H1 (cell line): ENCODE measurements at regions not wholly inside any gene's neighbourhood (a gene's known extent, or its start where the extent isn't known, plus 50 kb on each side); places are given as distances from the start of the nearest gene placed in this dataset.
"Not testable (repeated sequence)": the region's sequence is repeated elsewhere in the genome, so short reads cannot be mapped to it uniquely, and the experiment has no call there.

ENCODE experiments used
- CTCF ChIA-PET: fragments of 300-600 bp; sonication (Branson Sonifier 250); formaldehyde crosslinking; loops from one replicate; lab custom pipeline; 2021; ENCODE audit not compliant: partially characterized antibody; lab: Charles Lee
- POLR2A ChIA-PET: fragments of 300-600 bp; sonication (Branson Sonifier 250); formaldehyde crosslinking; loops from one replicate; lab custom pipeline; 2021; ENCODE audit warnings: inconsistent platforms; ENCODE audit not compliant: partially characterized antibody; lab: Charles Lee
- DNase-seq, 2 experiments: peaks; one replicate each; pipeline versions ENCODE4 v3.0.0 to v3.0.0-alpha.2; 2010 to 2022; ENCODE audit warnings: low spot score in 2 of 2, low read depth in 1 of 2, mixed read lengths in 1 of 2
- FAIRE-seq: peaks from 2 replicates; lab custom pipeline; 2011; peaks lifted over from hg19 to GRCh38; lab: Jason Lieb, UNC
- H2AFZ ChIP-seq: 2 replicates; pipeline ENCODE4 v1.8.1; 2012; ENCODE audit warnings: low read length, inconsistent platforms
- H2AK5ac ChIP-seq: 2 replicates; pipeline ENCODE4 v1.6.1; 2013; ENCODE audit warnings: low read depth, low read length
- H2BK120ac ChIP-seq: replicated peaks from 2 replicates; pipeline ENCODE3; 2013; ENCODE audit warnings: low read depth, low read length, inconsistent platforms
- H2BK12ac ChIP-seq: 2 replicates; pipeline ENCODE4 v1.6.1; 2013; ENCODE audit warnings: low read depth, low read length
- H2BK15ac ChIP-seq: 2 replicates; pipeline ENCODE4 v1.6.1; 2013; ENCODE audit warnings: low read length
- H2BK20ac ChIP-seq: 2 replicates; pipeline ENCODE4 v1.6.1; 2013; ENCODE audit warnings: low read length
- H2BK5ac ChIP-seq: 2 replicates; pipeline ENCODE4 v1.6.1; 2013; ENCODE audit warnings: low read depth, low read length
- H3K14ac ChIP-seq: 2 replicates; pipeline ENCODE4 v1.6.1; 2013; ENCODE audit warnings: inconsistent platforms; ENCODE audit not compliant: insufficient read length
- H3K18ac ChIP-seq: 2 replicates; pipeline ENCODE4 v1.6.1; 2013; ENCODE audit warnings: low read length; ENCODE audit errors: extremely low read depth
- H3K23ac ChIP-seq: 2 replicates; pipeline ENCODE4 v1.6.1; 2013; ENCODE audit warnings: inconsistent platforms; ENCODE audit not compliant: insufficient read length
- H3K23me2 ChIP-seq: 2 replicates; pipeline ENCODE4 v1.6.1; 2013; ENCODE audit warnings: low read depth, low read length
- H3K27ac ChIP-seq: 2 replicates; pipeline ENCODE4 v1.6.1; 2011; ENCODE audit warnings: low read depth, low read length, inconsistent platforms
- H3K27me3 ChIP-seq, 4 experiments: replicated peaks in 1 of 4; 1 replicate in 1 of 4; 2 replicates in 3 of 4; pipeline versions ENCODE4 v1.6.1 to v1.8.1; 2011 to 2013; ENCODE audit warnings: low read length in 3 of 4, mild to moderate bottlenecking in 3 of 4, inconsistent platforms in 2 of 4, mixed read lengths in 2 of 4, moderate library complexity in 1 of 4; ENCODE audit not compliant: control insufficient read depth in 3 of 4, insufficient read depth in 3 of 4; ENCODE audit errors: extremely low read depth in 1 of 4
- H3K36me3 ChIP-seq, 4 experiments: 2 replicates each; pipeline versions ENCODE4 v1.6.1 to v1.8.1; 2011 to 2013; ENCODE audit warnings: mild to moderate bottlenecking in 4 of 4, low read length in 3 of 4, moderate library complexity in 2 of 4, control low read depth in 1 of 4, inconsistent platforms in 1 of 4; ENCODE audit not compliant: insufficient read depth in 4 of 4, control insufficient read depth in 2 of 4
- H3K4ac ChIP-seq: replicated peaks from 2 replicates; pipeline ENCODE3; 2013; ENCODE audit warnings: low read length, low read depth, mixed read lengths, inconsistent platforms; ENCODE audit not compliant: insufficient read length
- H3K4me1 ChIP-seq, 4 experiments: replicated peaks in 1 of 4; 1 replicate in 1 of 4; 2 replicates in 3 of 4; pipeline versions ENCODE4 v1.6.1 to v1.8.1; 2011 to 2013; ENCODE audit warnings: low read length in 3 of 4, inconsistent platforms in 2 of 4, mixed read lengths in 1 of 4; ENCODE audit not compliant: insufficient read depth in 4 of 4, control insufficient read depth in 3 of 4
- H3K4me2 ChIP-seq, 2 experiments: 2 replicates each; pipeline versions ENCODE4 v1.6.1 to v1.8.1; 2011 to 2013; ENCODE audit warnings: low read depth in 2 of 2, low read length in 2 of 2, control low read depth in 1 of 2, inconsistent platforms in 1 of 2, mild to moderate bottlenecking in 1 of 2; ENCODE audit not compliant: insufficient read depth in 1 of 2
- H3K4me3 ChIP-seq, 4 experiments: fragments of 200-600, 300-600 bp in 1 of 4; sonication (generic), shearing (Covaris generic), sonication (Bioruptor Twin) in 1 of 4; 2 replicates each; pipeline versions ENCODE4 v1.5.1 to v1.8.1; 2011 to 2016; ENCODE audit warnings: low read length in 4 of 4, low read depth in 3 of 4, control low read depth in 2 of 4, inconsistent platforms in 2 of 4, mild to moderate bottlenecking in 2 of 4, mixed read lengths in 1 of 4, moderate library complexity in 1 of 4; ENCODE audit not compliant: insufficient read depth in 2 of 4; ENCODE audit errors: extremely low read depth in 1 of 4
- H3K56ac ChIP-seq: replicated peaks from 2 replicates; pipeline ENCODE3; 2013; ENCODE audit warnings: low read depth, mild to moderate bottlenecking, mixed read lengths, low read length, inconsistent platforms; ENCODE audit not compliant: insufficient read length
- H3K79me1 ChIP-seq: 2 replicates; pipeline ENCODE4 v1.6.1; 2013; ENCODE audit warnings: low read depth, low read length, control low read depth
- H3K79me2 ChIP-seq, 2 experiments: 2 replicates each; pipeline versions ENCODE4 v1.6.1 to v1.8.1; 2012 to 2013; ENCODE audit warnings: low read length in 2 of 2, mild to moderate bottlenecking in 2 of 2, inconsistent platforms in 1 of 2; ENCODE audit not compliant: insufficient read depth in 2 of 2, control insufficient read depth in 1 of 2
- H3K9ac ChIP-seq, 4 experiments: replicated peaks in 1 of 4; 1 replicate in 1 of 4; 2 replicates in 3 of 4; pipeline versions ENCODE4 v1.6.1 to v1.8.1; 2011 to 2013; ENCODE audit warnings: low read depth in 3 of 4, low read length in 3 of 4, control low read depth in 2 of 4, mild to moderate bottlenecking in 2 of 4, moderate library complexity in 2 of 4, inconsistent platforms in 1 of 4; ENCODE audit errors: extremely low read depth in 1 of 4
- H3K9me3 ChIP-seq, 2 experiments: 2 replicates each; pipeline versions ENCODE4 v1.6.1 to v1.8.1; 2012 to 2013; ENCODE audit warnings: mild to moderate bottlenecking in 2 of 2, moderate library complexity in 2 of 2, control low read depth in 1 of 2, inconsistent platforms in 1 of 2, low read depth in 1 of 2, low read length in 1 of 2, mixed read lengths in 1 of 2; ENCODE audit not compliant: insufficient read depth in 2 of 2
- H4K20me1 ChIP-seq, 2 experiments: replicated peaks in 1 of 2; 2 replicates each; pipeline versions ENCODE3 to v1.8.1; 2011 to 2013; ENCODE audit warnings: inconsistent platforms in 2 of 2, low read length in 2 of 2, mild to moderate bottlenecking in 1 of 2; ENCODE audit not compliant: insufficient read depth in 2 of 2, control insufficient read depth in 1 of 2
- H4K5ac ChIP-seq: 2 replicates; pipeline ENCODE4 v1.6.1; 2013; ENCODE audit warnings: low read length, low read depth, mixed read lengths, inconsistent platforms; ENCODE audit not compliant: insufficient read length
- H4K8ac ChIP-seq: 2 replicates; pipeline ENCODE4 v1.8.0; 2013; ENCODE audit warnings: mild to moderate bottlenecking, moderate library complexity, low read length, inconsistent platforms; ENCODE audit not compliant: insufficient read depth; ENCODE audit errors: extremely low read depth
- H4K91ac ChIP-seq: replicated peaks from 2 replicates; pipeline ENCODE3; 2013; ENCODE audit warnings: low read length, mixed read lengths, inconsistent platforms; ENCODE audit not compliant: insufficient read length
- WGBS, 2 experiments: shearing (Covaris generic) in 1 of 2; methylation state at CpG; one replicate each; pipeline versions ENCODE4 v1.1.6 to v1.1.7; 2013 to 2015; ENCODE audit warnings: low lambda C conversion rate in 2 of 2, mixed read lengths in 2 of 2, inconsistent platforms in 1 of 2, low coverage in 1 of 2, missing lambda C conversion rate in 1 of 2; ENCODE audit not compliant: insufficient replicate concordance in 2 of 2, insufficient coverage in 1 of 2, insufficient read length in 1 of 2; ENCODE audit errors: extremely low coverage in 1 of 2, missing lambda C conversion rate in 1 of 2; 5-methylcytosine and 5-hydroxymethylcytosine counted together

DNA sequence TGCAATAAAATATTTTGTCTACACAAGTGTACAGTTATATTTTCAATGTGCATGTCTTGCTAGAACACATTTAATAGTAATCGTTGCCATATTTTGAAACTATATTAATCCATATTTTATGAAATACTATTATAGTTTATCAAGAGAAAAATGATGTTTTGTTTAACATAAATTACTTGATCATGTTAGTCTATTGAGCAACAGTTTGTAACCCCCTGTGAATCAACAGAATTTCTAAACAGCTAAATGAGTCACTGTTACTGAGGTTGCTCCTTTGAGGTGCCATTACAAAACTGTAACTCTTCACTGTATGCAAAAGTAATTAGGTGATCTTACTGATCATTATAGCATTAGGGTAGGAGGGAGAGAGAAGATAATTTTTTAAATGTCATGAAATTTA is 791.0 kb downstream of the PCDH11X start:
- H2AK5ac ChIP-seq, H2BK20ac ChIP-seq, H3K79me2 ChIP-seq, H3K56ac ChIP-seq, H4K8ac ChIP-seq, H4K5ac ChIP-seq, H3K4me2 ChIP-seq, FAIRE-seq, H3K4me1 ChIP-seq, H3K36me3 ChIP-seq, H3K23me2 ChIP-seq, CTCF ChIA-PET, DNase-seq, H2BK15ac ChIP-seq, H3K27ac ChIP-seq, H3K4me3 ChIP-seq, H3K27me3 ChIP-seq, H3K4ac ChIP-seq, H3K23ac ChIP-seq, H3K9me3 ChIP-seq, POLR2A ChIA-PET, H3K14ac ChIP-seq, H2BK120ac ChIP-seq, H3K9ac ChIP-seq, H2BK12ac ChIP-seq, H2BK5ac ChIP-seq, H2AFZ ChIP-seq, H3K18ac ChIP-seq, H4K20me1 ChIP-seq, H4K91ac ChIP-seq, H3K79me1 ChIP-seq: not testable (repeated sequence)
- 90% methylated on average over 1 of the region's 1 CpG; no CpG with 5 or more reads in 1 of the 2 experiments for WGBS, 2 experiments

DNA sequence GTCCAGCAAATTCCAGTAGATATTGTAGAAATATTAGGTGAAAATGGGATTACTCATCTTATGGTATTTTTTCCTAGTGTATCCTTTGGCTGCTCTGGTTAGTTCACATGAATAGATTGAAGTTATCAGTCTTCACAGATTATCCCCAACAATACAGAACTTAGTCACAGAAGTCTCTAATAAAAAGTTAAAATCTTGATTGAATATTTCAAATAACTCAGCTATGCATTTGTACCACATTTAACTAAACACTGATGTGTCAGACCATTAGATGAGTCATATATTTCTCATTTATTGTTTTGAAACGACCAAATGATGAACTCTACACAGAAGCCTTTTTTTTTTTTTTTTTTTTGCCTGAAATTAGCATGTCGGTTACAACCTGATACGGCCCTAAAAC is 807.5 kb downstream of the PCDH11X start:
- H2AFZ ChIP-seq, CTCF ChIA-PET, H2AK5ac ChIP-seq, H4K91ac ChIP-seq, H3K18ac ChIP-seq, H3K79me1 ChIP-seq, H3K27me3 ChIP-seq, H3K36me3 ChIP-seq, H4K20me1 ChIP-seq, H2BK15ac ChIP-seq, H2BK20ac ChIP-seq, H4K5ac ChIP-seq, H3K9me3 ChIP-seq, H3K4ac ChIP-seq, H3K79me2 ChIP-seq, H3K14ac ChIP-seq, DNase-seq, H2BK5ac ChIP-seq, H3K9ac ChIP-seq, H3K23me2 ChIP-seq, POLR2A ChIA-PET, H3K4me2 ChIP-seq, H3K27ac ChIP-seq, H4K8ac ChIP-seq, H3K4me1 ChIP-seq, H2BK12ac ChIP-seq, H3K4me3 ChIP-seq, H3K23ac ChIP-seq, FAIRE-seq, H2BK120ac ChIP-seq, H3K56ac ChIP-seq: not testable (repeated sequence)
- 43% methylated on average over 1 of the region's 3 CpGs; no CpG with 5 or more reads in 1 of the 2 experiments for WGBS, 2 experiments
